Hypothalamus (tissue), 51 donors: ENCODE measurements at regions not wholly inside any gene's neighbourhood (a gene's known extent, or its start where the extent isn't known, plus 50 kb on each side); places are given as distances from the start of the nearest gene placed in this dataset.
"Not testable (repeated sequence)": the region's sequence is repeated elsewhere in the genome, so short reads cannot be mapped to it uniquely, and the experiment has no call there.

ENCODE experiments used
- DNase-seq, 51 donors: peaks; one replicate each; lab custom pipeline; 2025; lab: John Stamatoyannopoulos, UW

DNA sequence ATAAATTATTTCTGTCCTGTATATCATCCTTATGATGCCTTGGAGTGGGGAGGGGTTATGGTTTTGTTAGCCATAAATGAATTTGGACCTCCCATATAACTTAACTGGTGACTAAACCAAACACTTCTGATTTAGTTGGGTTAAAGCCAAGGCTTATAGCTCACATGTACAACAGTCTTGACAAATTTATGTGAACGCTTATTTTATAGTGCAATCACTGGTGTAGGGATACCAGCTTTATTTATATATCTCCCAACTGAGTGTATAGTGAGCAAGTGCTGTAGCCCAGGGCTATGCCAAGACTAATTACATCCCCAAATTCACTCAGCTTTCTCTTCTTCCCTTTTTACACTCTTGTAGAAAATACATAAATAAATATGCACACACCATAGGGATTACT, 956.2 kb downstream of the SORCS3 start:
- DNase-seq = no peak

DNA sequence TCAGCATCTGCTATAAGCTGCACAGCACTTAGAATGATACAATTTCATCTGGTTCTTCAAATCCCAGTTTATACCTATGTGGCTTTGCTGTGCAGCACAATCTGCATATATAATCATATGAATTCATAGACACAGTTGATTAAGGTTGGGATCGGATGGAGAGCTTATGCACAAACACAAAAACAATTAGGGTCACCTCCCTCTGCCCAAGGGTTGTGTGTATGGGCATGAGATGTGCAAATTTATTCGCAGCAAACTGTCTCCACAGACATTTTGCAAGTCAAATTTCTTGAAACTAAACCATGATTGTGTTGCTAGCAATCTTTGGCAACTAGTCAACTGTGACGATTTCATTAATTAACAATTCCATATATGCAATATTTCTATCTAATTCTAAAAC, 955.7 kb downstream of the SORCS3 start:
- no peak for DNase-seq

DNA sequence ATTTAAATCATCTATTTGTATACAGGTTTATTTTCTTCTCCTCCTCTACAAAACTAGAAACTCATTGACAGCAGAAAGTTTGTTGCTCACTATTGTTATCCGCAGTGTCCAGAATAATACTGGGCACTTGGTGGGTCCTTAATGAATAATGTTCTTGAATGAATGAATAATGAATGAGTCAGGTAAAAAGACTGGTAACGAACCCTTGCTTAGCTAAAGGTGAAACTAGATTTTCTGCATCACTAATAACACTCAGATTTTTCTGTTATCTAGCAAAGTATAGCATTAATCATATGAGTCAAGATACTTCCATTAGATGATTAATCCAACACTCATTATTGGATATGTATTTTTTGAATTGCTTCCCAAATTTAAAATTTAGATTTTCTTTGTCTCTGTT, 953.2 kb downstream of the SORCS3 start:
- no peak for DNase-seq

DNA sequence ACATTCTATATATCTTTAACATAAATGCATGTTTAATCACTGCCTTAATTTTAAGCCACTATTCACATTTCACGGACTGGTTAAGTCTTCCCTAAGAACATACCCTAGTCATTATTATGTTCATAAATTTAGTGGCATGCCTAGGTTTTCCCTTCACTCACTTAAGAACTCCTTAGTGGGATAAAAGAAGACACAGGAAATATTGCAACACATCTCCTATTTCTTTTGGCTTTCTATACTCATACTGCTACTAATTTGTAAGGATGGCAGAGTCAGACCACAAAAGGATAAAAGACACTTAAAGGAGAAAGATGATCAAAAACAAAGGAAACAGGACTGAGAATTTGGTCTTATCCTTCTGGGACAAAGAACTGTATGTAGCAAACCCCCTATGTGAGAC, 951.4 kb downstream of the SORCS3 start:
- DNase-seq = no peak

DNA sequence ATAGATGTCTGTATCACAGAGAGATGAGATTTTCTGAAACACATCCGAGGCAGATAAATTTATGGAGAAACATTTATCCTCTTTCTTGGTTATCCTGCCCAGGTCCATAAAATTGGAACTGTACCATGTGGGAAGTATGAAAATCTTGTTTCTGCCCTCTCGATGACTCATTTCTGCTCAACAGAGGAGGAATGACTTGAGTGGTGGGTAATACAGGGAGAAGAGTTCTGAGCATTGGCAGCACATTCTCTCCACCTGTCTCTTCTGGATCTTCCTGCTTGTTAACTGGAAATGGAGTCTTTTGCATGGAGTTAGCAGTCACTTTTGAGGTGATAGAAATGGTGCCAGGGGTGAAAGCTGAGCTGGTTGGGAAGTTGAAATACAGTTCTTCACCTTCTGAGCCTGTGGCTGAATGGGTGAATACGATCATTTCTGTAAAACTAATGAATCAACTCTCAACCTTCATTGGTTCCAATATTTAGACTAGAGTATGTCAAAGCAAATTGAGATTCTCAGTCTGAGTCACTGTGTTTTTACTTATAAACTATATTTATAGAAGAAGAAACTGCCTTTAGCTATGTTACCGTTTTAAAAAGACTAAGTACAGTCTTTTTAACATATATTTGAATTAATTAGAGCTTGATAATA, 945.5 kb downstream of the SORCS3 start:
- no peak for DNase-seq

DNA sequence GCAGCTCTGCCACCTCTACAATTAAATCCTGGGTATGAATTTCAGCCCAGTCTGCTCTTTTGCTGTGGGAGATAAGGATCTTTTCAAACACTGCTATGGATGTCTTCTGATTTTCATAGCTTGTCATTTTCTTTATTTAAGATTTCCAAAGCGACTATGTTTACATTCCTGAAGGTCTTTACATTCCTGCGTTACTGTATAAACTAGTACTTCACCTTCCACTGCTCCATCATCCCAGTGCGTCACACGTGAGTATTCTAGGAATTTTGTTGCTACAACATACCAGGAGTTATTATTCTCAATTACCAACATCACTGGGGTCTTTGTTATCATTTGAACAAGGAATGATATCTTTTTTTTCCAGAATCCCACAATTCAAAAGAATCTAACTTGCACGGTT, 944.7 kb downstream of the SORCS3 start:
- no peak for DNase-seq

DNA sequence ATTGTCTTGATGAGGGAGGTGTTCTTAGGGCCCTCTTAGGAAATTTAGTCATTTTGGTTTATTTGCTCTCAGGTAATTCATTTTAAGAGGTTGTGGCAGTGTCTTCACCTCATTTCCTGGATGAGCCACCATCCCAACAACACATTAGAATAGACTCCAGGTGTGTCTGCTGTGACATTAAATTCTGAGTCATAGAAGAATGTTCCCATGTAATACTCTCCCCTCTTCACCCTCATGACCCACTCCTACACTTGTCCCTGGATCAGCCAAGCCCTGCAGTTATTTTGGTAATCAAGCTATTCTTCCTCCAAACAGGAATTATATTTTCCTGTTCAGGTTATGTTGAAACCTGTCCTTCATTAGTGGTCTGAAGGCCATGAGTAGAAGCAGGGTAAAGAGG, 944.1 kb downstream of the SORCS3 start:
- DNase-seq = no peak

DNA sequence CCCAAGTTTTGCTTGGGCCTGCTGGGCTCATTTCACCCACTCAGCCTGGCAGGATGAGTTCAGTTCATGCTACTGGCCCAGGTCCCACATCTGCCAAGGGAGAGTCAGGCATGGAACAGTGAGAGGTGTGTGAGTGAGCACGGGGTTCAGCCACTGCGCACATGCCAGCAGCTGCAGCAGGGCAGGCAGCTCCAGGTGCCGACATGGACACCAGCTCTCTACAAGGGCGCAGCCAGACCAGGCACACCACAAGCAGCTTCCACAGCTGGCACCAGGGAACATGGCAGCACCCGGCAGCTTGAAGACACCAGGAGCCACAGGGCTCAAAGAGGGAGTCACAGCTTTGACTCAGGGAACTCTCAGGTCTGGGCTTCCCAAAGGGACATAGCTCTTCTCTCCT, 938.0 kb downstream of the SORCS3 start:
- no peak for DNase-seq

DNA sequence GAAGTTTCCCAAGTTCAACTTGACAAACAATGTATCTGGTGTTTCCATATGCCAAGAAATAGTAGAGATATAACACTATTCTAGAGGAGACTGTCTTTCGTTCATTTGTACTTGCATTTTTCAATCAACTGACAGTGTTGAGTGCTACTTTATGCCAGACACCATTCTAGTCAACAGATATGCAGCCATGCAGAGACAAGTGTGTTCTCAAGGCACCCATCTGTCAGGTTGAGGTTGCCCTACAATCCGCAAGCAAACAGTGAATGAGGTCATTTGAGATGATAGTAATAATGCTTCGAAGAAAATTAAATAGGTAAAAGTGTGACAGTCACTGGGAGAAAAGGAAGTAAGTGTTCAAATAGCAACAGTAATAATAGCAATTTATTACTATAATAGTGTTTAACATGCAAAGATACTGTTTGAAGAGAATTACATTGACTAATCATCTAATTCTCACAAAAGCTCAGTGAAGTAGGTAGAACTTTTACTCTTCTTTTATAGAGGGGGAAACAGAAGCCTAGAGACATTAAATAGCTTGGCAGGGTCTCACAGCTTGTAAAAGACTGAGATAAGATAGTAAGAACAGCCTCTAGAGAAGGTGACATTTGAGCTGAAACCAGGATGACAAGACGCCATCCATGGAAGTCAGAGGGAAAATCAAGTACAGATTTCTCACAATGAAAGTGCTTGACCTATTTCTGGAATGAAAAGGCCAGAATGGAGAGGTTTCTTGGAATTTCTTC, 936.9 kb downstream of the SORCS3 start:
- DNase-seq = no peak

DNA sequence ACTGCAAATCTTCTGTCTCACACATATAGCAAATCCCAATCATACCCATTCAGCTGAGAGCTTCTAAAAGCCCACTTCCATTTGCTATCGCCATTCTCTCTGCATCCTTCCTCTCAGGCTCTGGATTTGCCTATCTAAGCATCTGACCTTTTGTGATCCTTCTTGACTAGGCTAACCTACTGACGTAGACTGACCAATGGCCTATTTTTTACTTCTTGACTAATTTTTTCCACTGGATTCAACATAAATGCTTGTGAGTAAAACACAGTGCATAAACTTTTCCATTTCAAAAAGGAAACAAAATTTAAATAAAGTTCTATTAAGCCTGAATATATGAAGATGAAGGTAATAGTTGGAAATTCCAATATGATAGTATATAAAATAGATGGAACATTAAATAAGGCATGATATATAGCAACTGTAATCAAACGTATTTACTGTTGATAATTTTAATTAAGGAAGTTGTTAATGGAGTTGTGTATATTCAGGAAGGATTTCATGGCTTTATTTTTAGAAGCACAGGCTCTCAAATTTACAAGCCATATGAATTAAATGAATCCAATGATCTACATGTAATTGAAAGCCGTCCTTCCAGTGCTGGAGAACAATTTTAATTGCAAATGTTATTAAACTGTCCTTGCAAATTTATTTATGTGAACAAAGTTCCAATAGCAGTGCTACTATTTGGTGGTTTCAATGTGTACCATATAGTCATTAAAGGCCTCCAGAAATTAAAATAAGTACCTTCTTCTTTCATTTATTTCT, 918.4 kb downstream of the SORCS3 start:
- DNase-seq = no peak

DNA sequence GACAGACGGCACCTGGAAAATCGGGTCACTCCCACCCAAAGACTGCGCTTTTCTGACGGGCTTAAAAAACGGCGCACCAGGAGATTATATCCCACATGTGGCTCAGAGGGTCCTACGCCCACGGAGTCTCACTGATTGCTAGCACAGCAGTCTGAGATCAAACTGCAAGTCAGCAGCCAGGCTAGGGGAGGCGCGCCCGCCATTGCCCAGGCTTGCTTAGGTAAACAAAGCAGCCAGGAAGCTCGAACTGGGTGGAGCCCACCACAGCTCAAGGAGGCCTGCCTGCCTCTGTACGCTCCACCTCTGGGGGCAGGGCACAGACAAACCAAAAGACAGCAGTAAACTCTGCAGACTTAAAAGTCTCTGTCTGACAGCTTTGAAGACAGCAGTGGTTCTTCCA, 909.4 kb downstream of the SORCS3 start:
- not testable (repeated sequence) for DNase-seq

DNA sequence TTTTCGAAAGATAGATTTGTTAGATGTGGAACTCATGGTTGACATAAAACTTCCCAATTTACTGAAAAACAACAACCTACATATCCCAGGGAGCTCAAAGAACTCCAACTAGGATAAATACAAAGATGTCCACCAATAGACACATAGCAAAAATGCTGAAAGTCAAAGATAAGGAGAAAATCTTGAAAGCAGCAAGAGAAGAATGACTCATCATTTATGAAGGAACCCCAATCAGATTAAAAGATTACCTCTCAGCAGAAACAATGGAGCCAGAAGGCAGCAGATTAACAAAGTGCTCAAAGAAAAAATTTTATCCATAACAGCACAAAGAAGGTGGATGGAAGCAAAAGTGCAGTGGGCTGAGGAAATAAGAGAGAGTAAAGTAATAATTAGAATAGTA, 908.6 kb downstream of the SORCS3 start:
- DNase-seq = no peak

DNA sequence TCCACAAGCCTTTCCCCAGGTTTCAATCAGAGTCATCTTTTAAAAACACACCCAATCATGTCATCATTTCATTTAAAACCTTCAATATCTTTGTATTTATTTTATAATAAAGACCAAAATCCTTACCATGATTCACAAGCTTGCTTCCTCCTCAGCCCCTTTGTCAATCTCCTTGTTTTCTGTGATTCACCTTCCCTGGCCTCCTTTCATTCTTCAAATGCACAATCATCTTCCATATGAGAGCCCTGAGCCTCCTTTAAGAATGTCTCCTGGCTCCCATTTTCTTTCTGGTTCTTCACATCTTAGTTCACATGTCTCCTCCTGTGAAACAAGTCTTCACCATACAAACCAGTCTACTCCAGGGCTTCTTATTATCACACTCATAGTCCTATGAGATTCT, 904.0 kb downstream of the SORCS3 start:
- DNase-seq = no peak

DNA sequence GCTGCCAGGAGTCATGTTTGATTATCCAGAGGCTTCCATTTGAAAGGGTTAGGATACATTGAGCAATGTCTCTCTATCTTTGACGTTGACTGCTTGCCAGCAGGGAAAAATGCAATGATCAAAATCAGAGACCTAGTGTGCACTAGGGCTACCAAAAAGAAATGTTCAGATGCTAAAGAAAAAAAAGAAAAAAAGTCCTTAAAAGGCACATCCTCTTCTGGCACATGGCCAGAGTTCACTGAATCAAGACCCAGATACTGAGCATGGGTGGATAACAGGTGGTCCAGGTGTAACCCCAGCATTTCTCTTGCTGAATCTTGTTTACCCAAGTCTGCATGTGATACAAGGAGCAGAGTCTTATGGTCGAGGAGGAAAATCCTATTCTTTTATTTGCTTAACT, 899.3 kb downstream of the SORCS3 start:
- no peak for DNase-seq

DNA sequence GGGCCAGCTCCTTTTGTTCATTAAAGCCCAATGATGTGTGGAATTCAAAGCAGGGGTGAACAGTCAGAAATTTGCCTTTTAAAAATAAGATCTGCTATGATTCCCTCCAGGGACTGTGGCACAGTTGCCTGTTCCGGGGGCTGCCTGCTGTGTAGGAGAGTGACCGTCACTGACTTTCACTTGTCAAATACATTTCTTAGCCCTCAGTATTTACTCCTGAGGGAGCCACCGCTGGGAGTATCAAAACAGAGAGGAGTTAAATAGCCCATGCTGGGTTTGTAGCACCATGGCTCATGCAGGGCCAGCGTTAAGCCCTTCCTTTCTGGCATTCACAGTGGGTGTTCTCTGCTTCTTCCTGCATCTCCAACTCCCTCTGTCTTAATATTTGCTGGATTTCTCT, 897.8 kb downstream of the SORCS3 start:
- DNase-seq = no peak

DNA sequence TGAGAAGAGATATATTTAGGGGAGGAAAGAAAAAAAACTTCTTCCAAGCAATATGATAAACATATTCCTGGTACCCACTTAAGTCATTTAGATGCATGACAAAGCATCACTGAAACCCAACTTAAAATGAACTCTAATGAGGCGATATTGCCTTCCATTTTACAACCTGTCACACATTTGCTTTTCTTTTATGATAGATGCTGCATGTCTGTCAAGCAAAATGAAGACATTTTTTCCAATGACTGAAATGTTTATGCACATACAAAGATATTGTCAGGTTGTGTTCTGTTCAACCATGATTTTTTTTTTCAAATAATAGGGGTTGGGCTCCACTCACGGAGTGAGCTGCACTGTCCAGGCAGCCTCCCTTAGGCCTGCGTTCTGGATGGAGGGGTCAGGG, 894.4 kb downstream of the SORCS3 start:
- DNase-seq = no peak

DNA sequence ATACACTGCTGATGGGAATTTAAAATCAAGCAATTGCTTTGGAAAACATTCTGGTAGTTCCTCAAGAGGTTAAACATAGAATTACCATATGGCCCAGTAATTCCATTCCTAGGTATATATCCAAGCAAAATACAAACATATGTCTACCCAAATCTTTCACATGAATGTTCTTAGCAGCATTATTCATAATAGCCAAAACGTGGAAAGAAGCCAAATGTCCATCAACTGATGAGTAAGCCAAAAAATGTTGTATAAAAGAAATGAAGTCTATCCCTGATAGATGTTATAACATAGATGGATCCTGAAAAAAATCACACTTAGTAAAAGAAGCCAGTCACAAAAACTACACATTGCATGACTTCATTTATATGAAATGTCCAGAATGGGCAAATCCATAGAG, 893.0 kb downstream of the SORCS3 start:
- no peak for DNase-seq

DNA sequence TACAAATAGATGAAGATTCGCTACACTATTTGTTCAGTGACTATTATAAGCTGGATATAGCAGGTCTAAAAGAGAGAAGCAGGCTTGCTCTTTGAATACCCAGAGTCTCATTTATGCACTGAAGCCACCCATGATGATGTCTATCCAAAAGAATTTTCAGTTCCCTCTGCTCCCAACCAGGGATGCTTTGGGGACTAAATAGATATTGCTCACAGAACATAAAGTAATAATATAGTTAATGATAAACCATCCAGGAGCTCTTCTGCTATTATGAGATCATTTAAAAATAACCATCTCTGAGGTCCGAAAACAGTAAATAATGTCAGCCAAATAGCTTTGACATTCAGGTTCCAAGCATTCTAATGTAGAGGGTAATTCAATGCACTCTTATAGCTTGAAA, 875.4 kb downstream of the SORCS3 start:
- DNase-seq = no peak

DNA sequence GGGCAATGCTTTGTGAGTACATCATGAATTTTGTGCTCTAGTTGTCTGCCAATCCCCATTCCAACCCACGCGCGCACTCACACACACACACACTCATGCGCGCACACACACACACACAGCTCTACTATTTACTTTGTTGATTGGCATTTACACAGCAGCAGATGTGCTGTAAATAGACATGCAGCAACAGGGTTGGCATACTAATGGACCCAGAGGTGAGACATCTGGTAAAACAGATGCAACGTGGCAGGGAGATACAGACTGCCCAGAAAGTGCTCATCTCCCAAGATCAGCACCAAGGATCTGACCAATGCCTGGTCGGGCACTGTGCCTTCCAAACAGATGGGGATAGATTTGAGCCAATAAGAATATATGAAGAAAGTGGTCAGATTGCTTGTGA, 873.0 kb downstream of the SORCS3 start:
- no peak for DNase-seq

DNA sequence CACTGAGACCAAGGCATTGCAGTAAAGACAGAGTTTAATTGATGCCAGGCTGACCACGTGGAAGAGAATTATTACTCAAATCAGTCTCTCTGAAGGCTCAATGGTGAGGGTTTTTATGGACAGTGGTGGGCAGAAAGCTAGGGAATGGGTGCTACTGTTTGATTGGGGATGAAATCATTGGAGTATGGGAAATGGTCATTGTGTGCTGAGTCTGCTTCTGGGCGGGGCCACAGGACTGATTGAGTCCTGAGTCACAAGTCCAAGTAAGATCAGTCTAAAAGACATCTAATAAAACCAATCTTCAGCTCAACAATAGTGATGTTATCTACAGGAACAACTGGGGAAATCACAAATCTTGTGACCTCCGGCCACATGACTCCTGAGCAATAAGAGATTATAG, 868.4 kb downstream of the SORCS3 start:
- DNase-seq = no peak

DNA sequence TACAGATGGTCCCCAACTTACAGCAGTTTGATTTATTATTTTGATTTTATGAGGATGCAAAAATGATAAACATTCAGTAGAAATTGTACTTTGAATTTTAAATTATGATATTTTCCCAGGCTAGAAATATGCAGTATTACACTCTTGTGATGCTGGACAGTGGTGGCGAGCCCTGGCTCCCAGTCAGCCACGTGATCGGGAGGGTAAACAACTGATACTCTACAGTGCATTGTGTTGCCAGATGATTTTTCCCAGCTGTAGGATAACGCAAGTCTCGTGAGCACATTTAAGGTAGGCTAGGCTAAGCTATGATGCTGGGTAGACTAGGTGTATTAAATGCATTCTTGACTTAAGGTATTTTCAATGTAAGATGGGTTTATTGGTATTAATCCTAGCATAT, 865.2 kb downstream of the SORCS3 start:
- no peak for DNase-seq

DNA sequence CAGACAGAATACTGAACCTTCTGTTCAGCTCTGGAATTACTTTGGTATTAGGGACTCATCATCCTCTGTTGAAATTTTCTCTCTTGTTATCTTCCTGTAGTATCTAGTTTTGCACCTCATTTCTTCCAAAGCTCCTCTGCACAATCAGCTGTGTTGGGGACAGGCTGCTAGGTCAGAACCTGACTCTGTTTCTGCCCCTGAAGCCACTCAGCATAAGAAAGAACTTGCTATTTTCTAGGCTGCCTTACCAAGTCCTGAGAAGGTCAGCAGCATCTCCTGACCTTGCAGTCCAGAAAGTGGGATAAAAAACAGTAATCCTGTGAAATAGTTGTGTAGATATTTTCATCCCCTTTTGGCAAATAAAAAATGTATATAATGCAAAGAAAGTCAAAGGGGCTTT, 862.6 kb downstream of the SORCS3 start:
- no peak for DNase-seq
